GM21717 (cell line): ENCODE measurements at regions not wholly inside any gene's neighbourhood (a gene's known extent, or its start where the extent isn't known, plus 50 kb on each side); places are given as distances from the start of the nearest gene placed in this dataset.
"Not testable (repeated sequence)": the region's sequence is repeated elsewhere in the genome, so short reads cannot be mapped to it uniquely, and the experiment has no call there.

Source experiments
- ATAC-seq: cut with Tn5 transposase; IDR thresholded peaks from one replicate; pipeline ENCODE4 v1.9.1; 2021; ENCODE audit warnings: mild to moderate bottlenecking, moderate library complexity; ENCODE audit not compliant: unreplicated experiment

- not testable (repeated sequence) for ATAC-seq
Measured at GRCh38 chr16:29578898-29579297, 72.7 kb upstream of the NPIPB12 start.

- not testable (repeated sequence) for ATAC-seq
Measured at GRCh38 chr16:29581764-29582163, 75.6 kb upstream of the NPIPB12 start.

- ATAC-seq, result not testable (repeated sequence)
Measured at GRCh38 chr16:29591919-29592318, 71.1 kb upstream of the SPN start.

- ATAC-seq, result peak; percentile 36
Measured at GRCh38 chr16:29594269-29594925, 68.7 kb upstream of the SPN start.

- ATAC-seq, result peak; percentile 72
Measured at GRCh38 chr16:29594926-29595838, 67.9 kb upstream of the SPN start.

- not testable (repeated sequence) for ATAC-seq
Measured at GRCh38 chr16:29597030-29597429, 66.0 kb upstream of the SPN start.

GRCh38 chr16:29600111-29601000 lies 62.7 kb upstream of the SPN start:
- ATAC-seq, result not testable (repeated sequence)

- not testable (repeated sequence) for ATAC-seq
Measured at GRCh38 chr16:29602247-29602625, 60.8 kb upstream of the SPN start.

GRCh38 chr16:29602683-29603088 lies 60.4 kb upstream of the SPN start:
- not testable (repeated sequence) for ATAC-seq

GRCh38 chr16:29604631-29605549 lies 58.2 kb upstream of the SPN start:
- not testable (repeated sequence) for ATAC-seq

GRCh38 chr16:29605593-29606205 lies 57.3 kb upstream of the SPN start:
- ATAC-seq, result not testable (repeated sequence)

GRCh38 chr16:29606669-29607427 lies 56.2 kb upstream of the SPN start:
- not testable (repeated sequence) for ATAC-seq

GRCh38 chr16:29607428-29607823 lies 55.6 kb upstream of the SPN start:
- ATAC-seq, result not testable (repeated sequence)

- peak; percentile 34 for ATAC-seq
Measured at GRCh38 chr16:29612381-29613306, 50.4 kb upstream of the SPN start.
